Parathyroid adenoma (tissue), 2 donors: ENCODE measurements at regions not wholly inside any gene's neighbourhood (a gene's known extent, or its start where the extent isn't known, plus 50 kb on each side); places are given as distances from the start of the nearest gene placed in this dataset.

ENCODE experiments used
- H2AFZ ChIP-seq: fragments of 300-600 bp; sonication (generic); one replicate; pipeline ENCODE4 v1.7.0; 2017; ENCODE audit warnings: antibody characterized with exemption, mild to moderate bottlenecking
- H3K27ac ChIP-seq: fragments of 300-600 bp; sonication (generic); one replicate; pipeline ENCODE4 v1.7.0; 2017
- H3K27me3 ChIP-seq: fragments of 300-600 bp; sonication (generic); one replicate; pipeline ENCODE4 v1.7.0; 2017; ENCODE audit warnings: low read length; ENCODE audit not compliant: control insufficient read depth, insufficient read depth
- H3K36me3 ChIP-seq: fragments of 300-600 bp; sonication (generic); one replicate; pipeline ENCODE4 v1.7.0; 2017; ENCODE audit warnings: low read length; ENCODE audit not compliant: control insufficient read depth, insufficient read depth
- H3K4me1 ChIP-seq: fragments of 300-600 bp; sonication (generic); one replicate; pipeline ENCODE4 v1.7.0; 2017; ENCODE audit warnings: control low read depth
- H3K4me2 ChIP-seq: fragments of 300-600 bp; sonication (generic); one replicate; pipeline ENCODE4 v1.7.0; 2017; ENCODE audit warnings: low read length
- H3K4me3 ChIP-seq: fragments of 300-600 bp; sonication (generic); one replicate; pipeline ENCODE4 v1.7.0; 2017; ENCODE audit warnings: low read depth, low read length
- H3K79me2 ChIP-seq: fragments of 300-600 bp; sonication (generic); one replicate; pipeline ENCODE4 v1.7.0; 2017; ENCODE audit warnings: control low read depth
- H3K9ac ChIP-seq: fragments of 300-600 bp; sonication (generic); one replicate; pipeline ENCODE4 v1.7.0; 2017; ENCODE audit warnings: mild to moderate bottlenecking
- H3K9me3 ChIP-seq: fragments of 300-600 bp; sonication (generic); one replicate; pipeline ENCODE4 v1.7.0; 2017; ENCODE audit warnings: low read length; ENCODE audit not compliant: control insufficient read depth
- TF ChIP-seq, protein P1 (sequence below): fragments of 300-600 bp; sonication (generic); IDR thresholded peaks from one replicate; pipeline ENCODE4 v1.7.0; 2017; ENCODE audit warnings: antibody characterized with exemption, mild to moderate bottlenecking
- donor health status: primary hyperparathyroidism.

DNA sequence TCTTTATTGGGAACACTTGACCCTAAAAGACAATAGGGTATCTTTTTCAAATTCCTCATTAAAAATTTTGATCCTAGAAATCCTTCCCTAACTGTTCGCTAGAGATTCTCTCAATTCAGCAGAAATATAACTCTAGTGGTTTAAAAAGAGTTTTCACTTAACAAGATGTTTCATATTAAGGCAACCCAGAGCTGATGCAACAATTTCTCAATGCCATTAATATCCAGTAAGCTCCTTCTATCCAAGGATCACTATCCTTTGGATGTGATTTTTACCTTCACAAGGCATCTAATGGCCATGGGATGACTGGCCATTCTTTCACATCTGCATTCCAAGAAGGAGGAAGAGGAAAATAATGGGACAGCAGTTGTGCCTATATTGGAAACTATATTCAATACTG, 183.4 kb downstream of the ANKRD50 start:
- H3K4me3 ChIP-seq: no peak overlapping the region
- TF ChIP-seq, protein P1, sequence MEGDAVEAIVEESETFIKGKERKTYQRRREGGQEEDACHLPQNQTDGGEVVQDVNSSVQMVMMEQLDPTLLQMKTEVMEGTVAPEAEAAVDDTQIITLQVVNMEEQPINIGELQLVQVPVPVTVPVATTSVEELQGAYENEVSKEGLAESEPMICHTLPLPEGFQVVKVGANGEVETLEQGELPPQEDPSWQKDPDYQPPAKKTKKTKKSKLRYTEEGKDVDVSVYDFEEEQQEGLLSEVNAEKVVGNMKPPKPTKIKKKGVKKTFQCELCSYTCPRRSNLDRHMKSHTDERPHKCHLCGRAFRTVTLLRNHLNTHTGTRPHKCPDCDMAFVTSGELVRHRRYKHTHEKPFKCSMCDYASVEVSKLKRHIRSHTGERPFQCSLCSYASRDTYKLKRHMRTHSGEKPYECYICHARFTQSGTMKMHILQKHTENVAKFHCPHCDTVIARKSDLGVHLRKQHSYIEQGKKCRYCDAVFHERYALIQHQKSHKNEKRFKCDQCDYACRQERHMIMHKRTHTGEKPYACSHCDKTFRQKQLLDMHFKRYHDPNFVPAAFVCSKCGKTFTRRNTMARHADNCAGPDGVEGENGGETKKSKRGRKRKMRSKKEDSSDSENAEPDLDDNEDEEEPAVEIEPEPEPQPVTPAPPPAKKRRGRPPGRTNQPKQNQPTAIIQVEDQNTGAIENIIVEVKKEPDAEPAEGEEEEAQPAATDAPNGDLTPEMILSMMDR: no peak
- H3K9ac ChIP-seq: no peak overlapping the region
- H3K36me3 ChIP-seq: no peaks in the 10 kb centered on the region
- H3K27ac ChIP-seq: no peak overlapping the region
- no peaks in the 10 kb centered on the region for H3K9me3 ChIP-seq
- H3K79me2 ChIP-seq: no peaks in the 10 kb centered on the region
- H3K27me3 ChIP-seq: no peaks in the 10 kb centered on the region
- H3K4me2 ChIP-seq: no peak overlapping the region
- H2AFZ ChIP-seq: no peak overlapping the region
- no peaks in the 10 kb centered on the region for H3K4me1 ChIP-seq

DNA sequence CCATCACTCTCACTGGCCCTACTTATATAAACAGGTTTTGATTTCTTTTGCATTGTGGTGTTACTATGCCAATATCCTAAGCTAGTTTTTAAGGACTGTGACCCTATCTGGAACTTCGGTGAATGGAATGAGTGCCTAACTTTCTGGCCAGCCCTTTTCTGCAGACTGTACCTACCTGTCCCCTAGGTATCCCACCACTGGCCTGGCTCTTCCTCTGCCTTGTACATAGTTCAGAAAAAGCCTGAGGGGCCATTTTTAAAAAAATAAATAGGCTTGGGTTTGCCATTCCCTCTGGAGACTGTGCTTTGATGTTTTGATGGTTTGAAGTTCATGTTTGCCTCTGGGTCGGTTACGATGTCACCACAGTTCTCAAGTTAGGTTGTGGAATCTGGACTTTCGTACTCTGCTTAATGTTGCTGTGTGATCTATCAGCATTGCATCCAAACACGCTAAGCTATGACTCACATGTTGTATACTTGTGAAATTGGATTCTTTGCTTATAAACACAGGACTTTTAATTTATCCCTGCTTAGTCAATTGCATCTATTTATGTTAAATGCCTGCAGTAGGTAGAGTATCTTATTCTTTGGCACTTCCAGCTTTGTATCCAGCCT, 182.0 kb downstream of the ANKRD50 start:
- Histone ChIP-seq H2AFZ (no peak overlapping the region), H3K4me3 (no peak overlapping the region), H3K9ac (no peak overlapping the region), H3K4me1 (no peaks in the 10 kb centered on the region), H3K9me3 (no peaks in the 10 kb centered on the region), H3K27ac (no peak overlapping the region), H3K36me3 (no peaks in the 10 kb centered on the region), H3K79me2 (no peaks in the 10 kb centered on the region), H3K4me2 (no peak overlapping the region), H3K27me3 (no peaks in the 10 kb centered on the region)
- TF ChIP-seq, protein P1: no peak

DNA sequence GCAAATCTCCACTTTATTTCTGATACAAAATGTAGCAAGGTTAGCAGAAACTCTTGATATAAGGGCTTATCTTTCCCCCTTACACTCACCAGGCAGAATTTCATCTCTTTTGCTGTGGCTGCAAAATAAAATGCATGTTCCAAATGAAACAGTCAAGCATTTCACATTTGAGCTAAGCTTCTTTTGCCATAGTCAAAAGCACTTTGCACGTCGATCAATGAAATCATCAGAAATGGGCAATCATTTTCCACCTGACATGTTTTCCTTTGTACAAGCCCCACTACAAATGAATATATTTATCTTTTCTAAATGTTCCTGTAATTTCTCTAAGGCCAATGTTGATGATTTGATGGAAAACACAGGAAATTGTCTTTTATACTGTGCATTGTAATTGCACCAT, 178.4 kb downstream of the ANKRD50 start:
- no peak overlapping the region for H3K9ac ChIP-seq
- TF ChIP-seq, protein P1: no peak
- no peaks in the 10 kb centered on the region for H3K79me2 ChIP-seq
- H3K27me3 ChIP-seq: no peaks in the 10 kb centered on the region
- no peak overlapping the region for H3K4me3 ChIP-seq
- no peak overlapping the region for H3K4me2 ChIP-seq
- H3K4me1 ChIP-seq: no peaks in the 10 kb centered on the region
- H2AFZ ChIP-seq: no peak overlapping the region
- H3K9me3 ChIP-seq: no peaks in the 10 kb centered on the region
- H3K36me3 ChIP-seq: no peaks in the 10 kb centered on the region
- H3K27ac ChIP-seq: no peak overlapping the region

DNA sequence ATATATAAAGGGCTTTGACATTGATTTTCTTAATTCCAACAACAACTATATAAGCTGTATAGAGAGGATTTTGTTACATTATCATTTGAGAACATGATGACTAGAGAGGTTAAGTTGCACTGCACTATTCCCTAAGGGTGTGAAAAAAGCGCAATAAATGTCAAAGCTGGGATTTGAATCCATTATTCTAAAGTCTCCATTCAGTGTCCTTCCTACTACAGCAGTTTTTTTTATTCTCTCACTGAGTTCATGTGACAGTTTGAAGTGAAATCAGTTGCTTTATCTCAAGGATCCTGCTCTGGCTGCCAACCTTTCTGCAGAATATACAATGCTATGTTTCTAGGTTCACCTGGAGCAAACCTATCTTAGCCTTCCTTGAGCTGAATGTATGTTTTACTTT, 177.5 kb downstream of the ANKRD50 start:
- Histone ChIP-seq H3K4me1 (no peaks in the 10 kb centered on the region), H3K4me2 (no peak overlapping the region), H3K27me3 (no peaks in the 10 kb centered on the region), H3K9me3 (no peaks in the 10 kb centered on the region), H3K4me3 (no peak overlapping the region), H2AFZ (no peak overlapping the region), H3K27ac (no peak overlapping the region), H3K79me2 (no peaks in the 10 kb centered on the region), H3K9ac (no peak overlapping the region), H3K36me3 (no peaks in the 10 kb centered on the region)
- TF ChIP-seq, protein P1: no peak

DNA sequence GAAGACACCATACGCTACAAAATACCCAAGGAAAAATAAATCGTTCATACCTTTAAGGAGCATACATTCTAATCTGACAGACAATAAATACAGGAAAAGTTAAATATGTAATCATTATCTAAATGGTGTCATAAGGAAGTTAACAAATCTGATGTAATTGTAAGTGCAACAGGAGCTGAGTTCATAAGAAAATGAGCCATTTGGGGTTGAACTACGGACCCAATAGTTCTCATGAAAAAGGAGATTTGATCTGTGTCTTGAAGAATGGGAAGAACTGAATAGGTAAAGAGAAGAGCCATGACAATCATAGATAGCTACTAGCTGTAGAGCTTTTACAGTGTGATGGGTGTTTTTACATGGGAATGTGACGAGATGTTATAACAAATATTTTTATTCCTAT, 175.6 kb downstream of the ANKRD50 start:
- H3K4me3 ChIP-seq: no peak overlapping the region
- no peak overlapping the region for H2AFZ ChIP-seq
- H3K4me1 ChIP-seq: no peaks in the 10 kb centered on the region
- TF ChIP-seq, protein P1: no peak
- no peaks in the 10 kb centered on the region for H3K36me3 ChIP-seq
- H3K79me2 ChIP-seq: no peaks in the 10 kb centered on the region
- H3K9me3 ChIP-seq: no peaks in the 10 kb centered on the region
- no peaks in the 10 kb centered on the region for H3K27me3 ChIP-seq
- H3K27ac ChIP-seq: no peak overlapping the region
- H3K9ac ChIP-seq: no peak overlapping the region
- no peak overlapping the region for H3K4me2 ChIP-seq
